ENCODE measurements at regions not wholly inside any gene's neighbourhood (a gene's known extent, or its start where the extent isn't known, plus 50 kb on each side); places are given as distances from the start of the nearest gene placed in this dataset.
"Not testable (repeated sequence)": the region's sequence is repeated elsewhere in the genome, so short reads cannot be mapped to it uniquely, and the experiment has no call there.

- H3K4me3 Mint-ChIP-seq, H3K27ac Mint-ChIP-seq, H3K4me1 Mint-ChIP-seq, ATAC-seq, DNase-seq: not testable (repeated sequence)
- Mint-ChIP-seq H3K27me3 (peaks cover 49% of the 10 kb centered on the region), H3K9me3 (peaks cover 5 to 19% of the 10 kb centered on the region in 2 donors)
Observed at GRCh38 chr9:62817214-62817613, 1627.4 kb downstream of the SPATA31A7 start.

GRCh38 chr9:62822185-62822584 is 1632.3 kb downstream of the SPATA31A7 start:
- peaks cover 5 to 12% of the 10 kb centered on the region in 2 donors for H3K9me3 Mint-ChIP-seq

GRCh38 chr9:62827957-62828907 is 1638.4 kb downstream of the SPATA31A7 start:
- H3K9me3 Mint-ChIP-seq, DNase-seq, H3K4me1 Mint-ChIP-seq, H3K4me3 Mint-ChIP-seq, H3K27ac Mint-ChIP-seq, ATAC-seq: not testable (repeated sequence)
- H3K27me3 Mint-ChIP-seq = peaks cover 20% of the 10 kb centered on the region

More at GRCh38 chr9:62822185-62822584, 1632.3 kb downstream of the SPATA31A7 start:
- not testable (repeated sequence) for H3K4me1 Mint-ChIP-seq, ATAC-seq, H3K27ac Mint-ChIP-seq, H3K4me3 Mint-ChIP-seq, DNase-seq
- H3K27me3 Mint-ChIP-seq = peaks cover 26% of the 10 kb centered on the region

- not testable (repeated sequence) for H3K4me3 Mint-ChIP-seq, DNase-seq, H3K9me3 Mint-ChIP-seq, H3K4me1 Mint-ChIP-seq, H3K27ac Mint-ChIP-seq
- peak; percentile 31 for ATAC-seq
- peaks cover 13% of the 10 kb centered on the region for H3K27me3 Mint-ChIP-seq
Observed at GRCh38 chr9:62830829-62831459, 1641.1 kb downstream of the SPATA31A7 start.

- DNase-seq, ATAC-seq: not testable (repeated sequence)
- H3K27me3 Mint-ChIP-seq = peaks cover 13% of the 10 kb centered on the region
Observed at GRCh38 chr9:62833323-62834200, 1643.7 kb downstream of the SPATA31A7 start.

GRCh38 chr9:62837254-62837911 is 1647.5 kb downstream of the SPATA31A7 start:
- peak; percentile 43 to 63 for DNase-seq
- peak overlapping the region; percentile 29 to 57 for H3K4me3 Mint-ChIP-seq
- ATAC-seq, H3K4me1 Mint-ChIP-seq, H3K27ac Mint-ChIP-seq, H3K9me3 Mint-ChIP-seq: not testable (repeated sequence)
- peaks cover 23% of the 10 kb centered on the region for H3K27me3 Mint-ChIP-seq

More at GRCh38 chr9:62833323-62834200, 1643.7 kb downstream of the SPATA31A7 start:
- H3K9me3 Mint-ChIP-seq, H3K27ac Mint-ChIP-seq, H3K4me1 Mint-ChIP-seq, H3K4me3 Mint-ChIP-seq: not testable (repeated sequence)

GRCh38 chr9:62838024-62838718 is 1648.3 kb downstream of the SPATA31A7 start:
- peaks cover 31% of the 10 kb centered on the region for H3K27me3 Mint-ChIP-seq
- DNase-seq = peak; percentile 94 to 99
- H3K9me3 Mint-ChIP-seq, H3K4me1 Mint-ChIP-seq: not testable (repeated sequence)
- H3K27ac Mint-ChIP-seq = peak overlapping the region in 1 of 2 donors; percentile 68
- peak overlapping the region; percentile 87 to 88 for H3K4me3 Mint-ChIP-seq
- ATAC-seq = peak; percentile 100

GRCh38 chr9:62839168-62839567 is 1649.3 kb downstream of the SPATA31A7 start:
- not testable (repeated sequence) for H3K27ac Mint-ChIP-seq
- H3K9me3 Mint-ChIP-seq = peaks cover 0 to 10% of the 10 kb centered on the region in 2 donors

GRCh38 chr9:62843145-62843544 is 1653.3 kb downstream of the SPATA31A7 start:
- H3K27ac Mint-ChIP-seq, ATAC-seq, H3K4me1 Mint-ChIP-seq, DNase-seq, H3K4me3 Mint-ChIP-seq: not testable (repeated sequence)
- Mint-ChIP-seq H3K27me3 (peaks cover 33% of the 10 kb centered on the region), H3K9me3 (peaks cover 0 to 10% of the 10 kb centered on the region in 2 donors)

More at GRCh38 chr9:62839168-62839567, 1649.3 kb downstream of the SPATA31A7 start:
- peaks cover 36% of the 10 kb centered on the region for H3K27me3 Mint-ChIP-seq
- H3K4me3 Mint-ChIP-seq, H3K4me1 Mint-ChIP-seq, DNase-seq, ATAC-seq: not testable (repeated sequence)

GRCh38 chr9:62843706-62844290 is 1654.0 kb downstream of the SPATA31A7 start:
- not testable (repeated sequence) for H3K27ac Mint-ChIP-seq, H3K4me3 Mint-ChIP-seq, DNase-seq, H3K4me1 Mint-ChIP-seq, ATAC-seq
- Mint-ChIP-seq H3K27me3 (peaks cover 28% of the 10 kb centered on the region), H3K9me3 (peaks cover 0 to 10% of the 10 kb centered on the region in 2 donors)

GRCh38 chr9:62844681-62845185 is 1654.9 kb downstream of the SPATA31A7 start:
- peak overlapping the region in 1 of 2 donors; percentile 35 for H3K4me3 Mint-ChIP-seq
- ATAC-seq = peak; percentile 37
- H3K27me3 Mint-ChIP-seq = peaks cover 25% of the 10 kb centered on the region
- not testable (repeated sequence) for H3K4me1 Mint-ChIP-seq, H3K27ac Mint-ChIP-seq, DNase-seq
- peaks cover 0 to 10% of the 10 kb centered on the region in 2 donors for H3K9me3 Mint-ChIP-seq

- H3K4me1 Mint-ChIP-seq = not testable (repeated sequence)
Observed at GRCh38 chr9:62848258-62848657, 1658.4 kb downstream of the SPATA31A7 start.

GRCh38 chr9:62849991-62850390 is 1660.2 kb downstream of the SPATA31A7 start:
- DNase-seq, H3K9me3 Mint-ChIP-seq, H3K4me1 Mint-ChIP-seq, H3K27ac Mint-ChIP-seq, ATAC-seq, H3K4me3 Mint-ChIP-seq: not testable (repeated sequence)
- peaks cover 12% of the 10 kb centered on the region for H3K27me3 Mint-ChIP-seq

More at GRCh38 chr9:62848258-62848657, 1658.4 kb downstream of the SPATA31A7 start:
- not testable (repeated sequence) for H3K4me3 Mint-ChIP-seq, DNase-seq, H3K27ac Mint-ChIP-seq, ATAC-seq, H3K9me3 Mint-ChIP-seq
- peaks cover 16% of the 10 kb centered on the region for H3K27me3 Mint-ChIP-seq

Measured in stimulated activated naive CD8-positive, alpha-beta T cell treated with anti-CD3 and anti-CD28 coated beads, Interleukin-15, amount 100 ng/mL, for 72 hours (primary cell).